Stimulated activated CD8-positive, alpha-beta memory T cell treated with anti-CD3 and anti-CD28 coated beads, Interleukin-2, amount 100 ng/mL, for 1 hour (primary cell): ENCODE measurements at regions not wholly inside any gene's neighbourhood (a gene's known extent, or its start where the extent isn't known, plus 50 kb on each side); places are given as distances from the start of the nearest gene placed in this dataset.

ENCODE experiments used
- DNase-seq, 2 donors: peaks; one replicate each; pipeline ENCODE4 v3.0.0-alpha.2; 2020; ENCODE audit warnings: low read depth in 2 of 2

- no peak for DNase-seq
Observed at GRCh38 chr16:86018071-86018470, 119.1 kb downstream of the IRF8 start.

DNA sequence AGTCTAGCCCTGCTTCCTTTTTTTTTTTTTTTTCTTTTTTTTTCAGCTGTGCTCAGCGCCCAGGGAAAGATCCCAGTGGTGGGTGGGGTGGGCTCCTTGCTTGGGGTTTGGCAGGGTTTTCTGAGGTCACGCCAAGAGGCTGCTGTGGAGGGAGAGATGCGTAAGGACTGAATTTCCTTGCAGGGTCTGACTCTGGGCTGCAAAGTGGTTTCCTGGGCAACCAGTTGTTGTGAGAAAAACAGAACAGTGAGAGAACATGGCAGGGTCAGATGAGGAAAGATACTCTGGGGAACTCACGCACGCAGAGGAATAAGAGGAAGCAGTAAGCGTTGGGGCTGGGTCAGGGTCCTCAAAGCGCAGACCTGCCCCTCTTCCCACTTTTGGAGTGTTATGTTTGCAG, 119.5 kb downstream of the IRF8 start:
- DNase-seq = no peak

DNA sequence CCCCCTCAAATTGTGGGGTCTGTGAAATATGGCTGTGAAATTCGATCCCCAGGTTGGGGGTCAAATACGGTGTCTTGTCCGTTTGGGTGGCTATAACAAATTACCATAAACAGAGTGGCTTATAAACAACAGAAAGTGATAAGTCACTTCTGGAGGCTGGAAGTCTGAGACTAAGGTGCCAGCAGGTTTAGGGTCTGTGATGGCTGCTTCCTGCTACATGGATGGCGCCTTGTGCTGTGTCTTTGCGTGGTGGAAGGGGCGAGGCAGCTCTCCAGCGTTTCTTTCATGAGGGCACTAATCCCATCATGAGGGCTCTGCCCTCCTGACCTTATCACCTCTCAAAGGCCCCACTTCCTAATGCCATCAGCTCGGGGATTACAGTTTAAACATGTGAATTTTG, 120.0 kb downstream of the IRF8 start:
- no peak for DNase-seq

- no peak for DNase-seq
Observed at GRCh38 chr16:86019446-86020047, 120.6 kb downstream of the IRF8 start.

DNA sequence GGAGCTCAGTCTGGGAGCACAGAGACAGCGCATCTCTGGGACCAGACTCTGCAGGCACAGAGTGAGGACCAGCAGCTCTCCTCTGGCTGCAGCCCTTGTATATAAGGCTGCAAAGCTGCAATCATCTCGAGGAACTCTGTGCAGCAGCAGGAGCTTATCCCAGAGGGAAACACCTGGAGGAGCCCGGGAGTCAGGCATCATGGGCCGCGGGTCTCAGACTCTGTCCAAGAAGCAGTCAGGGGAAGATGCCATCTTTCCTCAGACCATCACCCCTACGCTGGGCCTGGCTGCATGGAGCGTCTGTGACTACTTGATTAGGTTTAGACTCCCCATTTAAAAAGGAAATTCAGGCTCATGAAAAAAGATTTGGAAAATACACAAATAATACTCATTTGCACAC, 122.0 kb downstream of the IRF8 start:
- no peak for DNase-seq

GRCh38 chr16:86022381-86022960, 123.5 kb downstream of the IRF8 start:
- no peak for DNase-seq

- DNase-seq = no peak
Observed at GRCh38 chr16:86024210-86024609, 125.2 kb downstream of the IRF8 start.

DNA sequence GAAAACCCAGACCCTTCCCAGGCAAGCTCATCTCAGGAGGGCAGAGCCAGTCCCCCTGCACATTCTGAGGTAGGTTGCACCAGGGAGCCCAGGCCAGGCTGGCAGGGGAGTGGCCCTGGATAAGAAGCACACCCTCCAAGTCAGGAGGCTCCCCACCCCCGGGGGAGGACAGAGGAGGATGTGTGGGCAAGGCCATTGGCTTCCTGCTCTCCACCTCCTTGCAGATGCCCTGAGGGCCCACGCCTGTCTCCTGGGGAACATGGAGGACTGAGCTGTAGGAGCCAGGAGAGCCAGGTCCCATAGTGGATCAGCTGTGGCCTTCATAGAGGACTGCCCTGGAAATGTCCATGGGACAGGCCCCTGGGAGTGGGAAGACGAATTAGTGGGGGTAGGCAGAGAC, 126.7 kb downstream of the IRF8 start:
- no peak for DNase-seq

GRCh38 chr16:86026171-86026910, 127.4 kb downstream of the IRF8 start:
- DNase-seq = no peak

- no peak for DNase-seq
Observed at GRCh38 chr16:86026916-86027315, 128.0 kb downstream of the IRF8 start.

GRCh38 chr16:86027373-86028126, 128.6 kb downstream of the IRF8 start:
- no peak for DNase-seq

- no peak for DNase-seq
Observed at GRCh38 chr16:86029131-86029741, 130.3 kb downstream of the IRF8 start.

DNA sequence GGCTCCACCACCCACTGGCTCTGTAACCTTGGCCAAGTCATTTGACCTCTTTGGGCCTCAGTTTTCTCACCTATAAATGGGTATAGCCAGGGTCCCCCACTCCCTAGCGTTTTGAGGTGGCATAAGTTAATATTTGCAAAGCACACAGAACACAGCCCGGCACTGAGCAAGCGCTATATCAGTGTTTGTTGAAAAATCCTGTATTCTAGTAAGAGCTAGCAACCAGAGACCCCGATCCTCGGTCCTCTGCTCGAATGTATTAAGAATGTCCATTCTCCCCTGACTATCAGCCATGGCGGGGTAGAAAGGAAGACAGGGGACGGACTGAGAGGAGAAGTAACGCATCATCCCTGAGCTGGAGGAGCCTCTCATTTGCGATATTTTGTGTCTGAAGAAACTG, 131.2 kb downstream of the IRF8 start:
- DNase-seq = no peak

DNA sequence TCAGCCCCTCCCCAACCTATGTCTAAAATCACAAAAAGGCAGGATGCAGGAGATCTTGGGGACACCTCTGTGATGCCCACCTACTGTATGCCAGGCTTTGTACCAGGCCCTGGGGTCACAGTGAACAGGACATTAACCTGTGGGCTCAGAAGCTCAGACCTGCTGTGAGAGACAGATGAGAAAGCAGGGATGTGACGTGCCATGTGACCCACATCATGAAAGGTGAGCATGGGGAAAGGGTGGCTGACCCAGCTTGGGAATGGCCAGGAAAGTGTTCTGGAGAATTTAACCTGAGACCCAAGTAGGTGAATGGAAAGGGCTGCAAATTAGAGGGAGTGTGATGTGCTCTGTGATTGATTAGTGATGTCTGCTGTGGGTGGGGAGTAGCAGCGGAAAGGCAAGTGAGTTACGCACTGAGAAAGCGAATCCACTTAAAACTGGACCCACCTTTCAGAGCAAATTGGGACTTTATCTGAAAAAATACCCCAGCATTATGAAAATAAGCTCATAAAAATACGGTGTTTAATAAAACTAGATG, 132.2 kb downstream of the IRF8 start:
- DNase-seq = no peak

- no peak for DNase-seq
Observed at GRCh38 chr16:86033016-86033474, 134.1 kb downstream of the IRF8 start.

DNA sequence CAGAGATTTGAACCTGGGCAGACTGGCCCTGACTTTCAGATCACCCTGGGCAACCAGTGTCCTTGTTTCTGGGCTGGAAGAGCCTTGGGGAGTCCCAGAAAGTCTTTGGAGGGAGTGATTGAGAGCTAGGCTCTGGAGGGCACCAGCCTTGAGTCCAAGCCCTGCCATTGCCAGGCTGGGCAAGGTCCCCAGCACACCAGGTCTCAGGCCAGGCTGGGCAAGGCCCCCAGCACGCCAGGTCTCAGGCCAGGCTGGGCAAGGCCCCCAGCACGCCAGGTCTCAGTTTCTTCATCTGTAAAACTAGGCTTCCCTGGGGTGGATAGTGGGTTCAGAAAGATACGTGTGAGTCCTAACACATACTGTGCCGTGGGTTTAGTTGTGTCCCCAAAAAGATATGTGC, 135.0 kb downstream of the IRF8 start:
- DNase-seq = no peak

DNA sequence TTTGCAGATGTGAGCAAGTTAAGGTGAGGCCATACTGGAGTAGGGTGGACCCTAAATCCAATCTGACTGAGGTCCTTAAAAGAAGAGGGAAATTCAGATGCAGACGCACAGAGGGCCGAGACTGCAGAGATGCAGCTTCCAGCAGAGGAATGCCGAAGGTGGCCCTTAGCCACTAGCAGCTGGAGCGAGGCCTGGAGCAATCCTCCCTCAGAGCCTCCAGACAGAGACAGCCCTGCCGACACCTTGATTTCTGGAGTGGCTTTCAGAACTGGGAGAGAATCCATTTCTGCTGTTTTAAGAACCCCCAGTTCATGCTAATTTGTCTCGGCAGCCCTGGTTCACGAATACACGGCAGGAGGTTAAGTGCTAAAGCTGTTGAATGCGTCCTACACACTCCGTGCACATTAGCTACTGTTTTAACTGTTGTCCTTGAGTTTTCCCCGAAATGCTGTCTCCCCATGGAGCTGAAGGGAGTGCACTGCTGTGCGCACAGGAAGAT, 135.5 kb downstream of the IRF8 start:
- no peak for DNase-seq

GRCh38 chr16:86035906-86036305, 136.9 kb downstream of the IRF8 start:
- no peak for DNase-seq

DNA sequence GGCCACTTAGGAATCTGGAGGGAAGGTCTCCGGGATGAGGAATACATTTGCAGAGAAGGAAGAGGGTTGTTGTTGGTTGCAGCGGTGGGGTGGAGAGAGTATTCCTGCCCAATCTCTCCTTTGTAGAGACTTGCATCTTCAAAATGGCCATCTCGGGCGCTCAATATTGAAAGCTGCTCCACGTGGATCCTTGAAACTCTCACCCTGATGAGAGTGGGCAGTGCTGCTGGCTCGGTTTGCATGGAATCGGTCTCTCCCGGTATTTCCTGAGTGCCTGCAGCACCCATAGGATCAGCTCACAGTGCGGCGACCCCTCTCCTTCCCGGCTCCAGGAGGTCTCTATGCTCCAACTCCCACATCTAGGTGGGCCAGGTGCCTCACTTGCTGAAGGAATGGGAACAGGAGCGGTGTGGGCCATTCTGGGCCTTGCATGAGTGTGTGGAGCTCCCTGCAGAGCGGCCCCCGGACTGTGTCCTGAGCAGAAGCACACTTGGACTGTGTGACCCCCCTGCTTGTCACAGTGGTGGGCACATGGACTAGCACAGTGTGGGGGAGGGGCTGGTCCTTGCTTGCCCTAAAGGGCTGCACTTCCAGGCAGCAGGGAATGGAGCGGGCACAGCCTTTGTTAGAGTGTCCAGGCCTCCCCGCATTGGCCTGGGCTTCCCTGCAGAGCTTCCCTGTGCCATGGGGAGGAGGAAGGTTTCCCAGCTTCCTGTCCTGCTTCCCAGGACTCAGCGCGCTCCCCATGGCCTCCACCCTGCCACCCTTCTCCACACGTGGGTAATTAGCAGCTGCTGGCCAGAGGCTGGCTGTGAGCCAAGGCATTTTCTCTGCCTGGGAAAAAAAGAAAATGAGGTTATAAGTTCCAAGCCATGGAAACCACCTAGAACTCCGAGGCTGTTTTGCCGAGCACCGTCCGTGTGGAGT, 139.3 kb downstream of the IRF8 start:
- no peak for DNase-seq

- DNase-seq = no peak
Observed at GRCh38 chr16:86038926-86039310, 140.0 kb downstream of the IRF8 start.

DNA sequence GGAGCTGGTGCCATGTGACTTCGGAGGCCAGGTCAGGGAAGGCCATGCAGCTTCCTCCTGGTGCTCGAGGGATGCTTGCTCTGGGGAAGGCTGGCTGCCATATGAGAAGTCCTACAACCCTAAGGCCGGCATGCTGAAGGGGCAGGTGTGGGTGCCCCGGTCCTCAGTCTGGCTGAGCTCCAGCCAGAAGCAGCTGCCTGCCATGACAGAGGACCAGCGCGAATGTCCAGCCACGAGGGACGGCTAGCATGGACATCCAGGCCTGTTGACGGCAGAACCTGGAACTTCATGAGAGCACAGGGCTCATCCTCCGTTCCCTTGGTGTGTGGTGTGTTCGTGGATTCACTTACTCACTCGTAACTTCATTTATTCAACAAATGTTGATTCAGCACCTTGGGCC, 140.6 kb downstream of the IRF8 start:
- no peak for DNase-seq
